T-helper 2 cell treated with Interferon-gamma antibody and Interleukin-4, amounts not matched to agents 5 μg/mL and 100 μg/mL, for 36 hours (primary cell): ENCODE measurements at regions not wholly inside any gene's neighbourhood (a gene's known extent, or its start where the extent isn't known, plus 50 kb on each side); places are given as distances from the start of the nearest gene placed in this dataset.

Experiments used
- DNase-seq: peaks from one replicate; pipeline ENCODE4 v3.0.0; 2021; ENCODE audit warnings: low spot score
- H3K27ac Mint-ChIP-seq: one replicate; pipeline ENCODE4 v1.8.0; 2021; ENCODE audit warnings: mild to moderate bottlenecking, mixed read lengths
- H3K27me3 Mint-ChIP-seq: one replicate; pipeline ENCODE4 v1.8.0; 2021; ENCODE audit warnings: low read depth, mixed read lengths
- H3K36me3 Mint-ChIP-seq: one replicate; pipeline ENCODE4 v1.8.0; 2021; ENCODE audit warnings: low read depth, mixed read lengths
- H3K4me1 Mint-ChIP-seq: one replicate; pipeline ENCODE4 v1.8.0; 2021; ENCODE audit warnings: low read depth, mixed read lengths
- H3K4me3 Mint-ChIP-seq: one replicate; pipeline ENCODE4 v1.8.0; 2022; ENCODE audit warnings: mild to moderate bottlenecking, moderate library complexity, mixed read lengths
- H3K9me3 Mint-ChIP-seq: one replicate; pipeline ENCODE4 v1.8.0; 2021; ENCODE audit warnings: mixed read lengths

- DNase-seq, result no peak
- Mint-ChIP-seq H3K27ac (no peak overlapping the region), H3K9me3 (peaks cover 23% of the 10 kb centered on the region), H3K36me3 (no peaks in the 10 kb centered on the region), H3K27me3 (no peaks in the 10 kb centered on the region), H3K4me1 (no peaks in the 10 kb centered on the region), H3K4me3 (no peak overlapping the region)
Observed at GRCh38 chr4:19969492-19969891, 282.2 kb upstream of the SLIT2 start.

- peaks cover 25% of the 10 kb centered on the region for H3K9me3 Mint-ChIP-seq
- DNase-seq, result no peak
- H3K27me3 Mint-ChIP-seq, result no peaks in the 10 kb centered on the region
- H3K36me3 Mint-ChIP-seq, result no peaks in the 10 kb centered on the region
- no peaks in the 10 kb centered on the region for H3K4me1 Mint-ChIP-seq
- no peak overlapping the region for H3K4me3 Mint-ChIP-seq
- H3K27ac Mint-ChIP-seq, result no peak overlapping the region
Observed at GRCh38 chr4:19961091-19961490, 290.6 kb upstream of the SLIT2 start.

- H3K4me1 Mint-ChIP-seq, result no peaks in the 10 kb centered on the region
- DNase-seq, result no peak
- H3K36me3 Mint-ChIP-seq, result no peaks in the 10 kb centered on the region
- no peak overlapping the region for H3K4me3 Mint-ChIP-seq
- no peak overlapping the region for H3K27ac Mint-ChIP-seq
- peaks cover 33% of the 10 kb centered on the region for H3K9me3 Mint-ChIP-seq
- H3K27me3 Mint-ChIP-seq, result no peaks in the 10 kb centered on the region
Observed at GRCh38 chr4:19958848-19959247, 292.9 kb upstream of the SLIT2 start.

- Mint-ChIP-seq H3K36me3 (no peaks in the 10 kb centered on the region), H3K27me3 (no peaks in the 10 kb centered on the region), H3K27ac (no peak overlapping the region), H3K4me3 (no peak overlapping the region), H3K9me3 (peaks cover 18% of the 10 kb centered on the region), H3K4me1 (no peaks in the 10 kb centered on the region)
- no peak for DNase-seq
Observed at GRCh38 chr4:19947349-19947748, 304.4 kb upstream of the SLIT2 start.

- no peaks in the 10 kb centered on the region for H3K36me3 Mint-ChIP-seq
- DNase-seq, result no peak
- no peaks in the 10 kb centered on the region for H3K27me3 Mint-ChIP-seq
- H3K4me1 Mint-ChIP-seq, result no peaks in the 10 kb centered on the region
- H3K4me3 Mint-ChIP-seq, result no peak overlapping the region
- H3K9me3 Mint-ChIP-seq, result peaks cover 16% of the 10 kb centered on the region
- H3K27ac Mint-ChIP-seq, result no peak overlapping the region
Observed at GRCh38 chr4:19945979-19946380, 305.7 kb upstream of the SLIT2 start.

GRCh38 chr4:19945501-19945900 lies 306.2 kb upstream of the SLIT2 start:
- no peak overlapping the region for H3K4me3 Mint-ChIP-seq
- no peaks in the 10 kb centered on the region for H3K27me3 Mint-ChIP-seq
- no peak for DNase-seq
- H3K4me1 Mint-ChIP-seq, result no peaks in the 10 kb centered on the region
- peaks cover 20% of the 10 kb centered on the region for H3K9me3 Mint-ChIP-seq
- no peaks in the 10 kb centered on the region for H3K36me3 Mint-ChIP-seq
- H3K27ac Mint-ChIP-seq, result no peak overlapping the region

GRCh38 chr4:19944806-19945205 lies 306.9 kb upstream of the SLIT2 start:
- H3K36me3 Mint-ChIP-seq, result no peaks in the 10 kb centered on the region
- no peak overlapping the region for H3K4me3 Mint-ChIP-seq
- H3K27ac Mint-ChIP-seq, result no peak overlapping the region
- no peak for DNase-seq
- H3K27me3 Mint-ChIP-seq, result no peaks in the 10 kb centered on the region
- H3K4me1 Mint-ChIP-seq, result no peaks in the 10 kb centered on the region
- peaks cover 21% of the 10 kb centered on the region for H3K9me3 Mint-ChIP-seq

GRCh38 chr4:19944251-19944650 lies 307.5 kb upstream of the SLIT2 start:
- no peak overlapping the region for H3K4me3 Mint-ChIP-seq
- no peak for DNase-seq
- no peak overlapping the region for H3K27ac Mint-ChIP-seq

GRCh38 chr4:19941434-19941833 lies 310.3 kb upstream of the SLIT2 start:
- Mint-ChIP-seq H3K27ac (no peak overlapping the region), H3K9me3 (peaks cover 25% of the 10 kb centered on the region), H3K4me3 (no peak overlapping the region), H3K4me1 (no peaks in the 10 kb centered on the region), H3K36me3 (no peaks in the 10 kb centered on the region), H3K27me3 (no peaks in the 10 kb centered on the region)
- no peak for DNase-seq

More at GRCh38 chr4:19944251-19944650, 307.5 kb upstream of the SLIT2 start:
- Mint-ChIP-seq H3K4me1 (no peaks in the 10 kb centered on the region), H3K9me3 (peaks cover 21% of the 10 kb centered on the region), H3K27me3 (no peaks in the 10 kb centered on the region), H3K36me3 (no peaks in the 10 kb centered on the region)

GRCh38 chr4:19940861-19941260 lies 310.8 kb upstream of the SLIT2 start:
- no peaks in the 10 kb centered on the region for H3K36me3 Mint-ChIP-seq
- no peak overlapping the region for H3K4me3 Mint-ChIP-seq
- no peak for DNase-seq
- no peaks in the 10 kb centered on the region for H3K4me1 Mint-ChIP-seq
- H3K27me3 Mint-ChIP-seq, result no peaks in the 10 kb centered on the region
- no peak overlapping the region for H3K27ac Mint-ChIP-seq
- H3K9me3 Mint-ChIP-seq, result peaks cover 24% of the 10 kb centered on the region

GRCh38 chr4:19936476-19936875 lies 315.2 kb upstream of the SLIT2 start:
- Mint-ChIP-seq H3K9me3 (peaks cover 26% of the 10 kb centered on the region), H3K27ac (no peak overlapping the region), H3K4me1 (no peaks in the 10 kb centered on the region), H3K4me3 (no peak overlapping the region), H3K27me3 (no peaks in the 10 kb centered on the region), H3K36me3 (no peaks in the 10 kb centered on the region)
- DNase-seq, result no peak

- DNase-seq, result no peak
- Mint-ChIP-seq H3K27me3 (no peaks in the 10 kb centered on the region), H3K27ac (no peak overlapping the region), H3K4me3 (no peak overlapping the region), H3K4me1 (no peaks in the 10 kb centered on the region), H3K9me3 (peaks cover 31% of the 10 kb centered on the region), H3K36me3 (no peaks in the 10 kb centered on the region)
Observed at GRCh38 chr4:19930742-19931141, 321.0 kb upstream of the SLIT2 start.

- no peaks in the 10 kb centered on the region for H3K36me3 Mint-ChIP-seq
- H3K9me3 Mint-ChIP-seq, result peaks cover 34% of the 10 kb centered on the region
- H3K27ac Mint-ChIP-seq, result no peak overlapping the region
- no peaks in the 10 kb centered on the region for H3K4me1 Mint-ChIP-seq
- DNase-seq, result no peak
- H3K27me3 Mint-ChIP-seq, result no peaks in the 10 kb centered on the region
- no peak overlapping the region for H3K4me3 Mint-ChIP-seq
Observed at GRCh38 chr4:19927381-19927780, 324.3 kb upstream of the SLIT2 start.

- Mint-ChIP-seq H3K4me1 (no peaks in the 10 kb centered on the region), H3K36me3 (no peaks in the 10 kb centered on the region), H3K4me3 (no peak overlapping the region), H3K27me3 (no peaks in the 10 kb centered on the region), H3K9me3 (peaks cover 26% of the 10 kb centered on the region), H3K27ac (no peak overlapping the region)
- DNase-seq, result no peak
Observed at GRCh38 chr4:19925516-19925915, 326.2 kb upstream of the SLIT2 start.

- H3K9me3 Mint-ChIP-seq, result peaks cover 23% of the 10 kb centered on the region
- no peak overlapping the region for H3K27ac Mint-ChIP-seq
- no peak overlapping the region for H3K4me3 Mint-ChIP-seq
- DNase-seq, result no peak
- no peaks in the 10 kb centered on the region for H3K36me3 Mint-ChIP-seq
- H3K4me1 Mint-ChIP-seq, result no peaks in the 10 kb centered on the region
- H3K27me3 Mint-ChIP-seq, result no peaks in the 10 kb centered on the region
Observed at GRCh38 chr4:19924761-19925160, 326.9 kb upstream of the SLIT2 start.
